ENCODE measurements at regions not wholly inside any gene's neighbourhood (a gene's known extent, or its start where the extent isn't known, plus 50 kb on each side); places are given as distances from the start of the nearest gene placed in this dataset.

DNA sequence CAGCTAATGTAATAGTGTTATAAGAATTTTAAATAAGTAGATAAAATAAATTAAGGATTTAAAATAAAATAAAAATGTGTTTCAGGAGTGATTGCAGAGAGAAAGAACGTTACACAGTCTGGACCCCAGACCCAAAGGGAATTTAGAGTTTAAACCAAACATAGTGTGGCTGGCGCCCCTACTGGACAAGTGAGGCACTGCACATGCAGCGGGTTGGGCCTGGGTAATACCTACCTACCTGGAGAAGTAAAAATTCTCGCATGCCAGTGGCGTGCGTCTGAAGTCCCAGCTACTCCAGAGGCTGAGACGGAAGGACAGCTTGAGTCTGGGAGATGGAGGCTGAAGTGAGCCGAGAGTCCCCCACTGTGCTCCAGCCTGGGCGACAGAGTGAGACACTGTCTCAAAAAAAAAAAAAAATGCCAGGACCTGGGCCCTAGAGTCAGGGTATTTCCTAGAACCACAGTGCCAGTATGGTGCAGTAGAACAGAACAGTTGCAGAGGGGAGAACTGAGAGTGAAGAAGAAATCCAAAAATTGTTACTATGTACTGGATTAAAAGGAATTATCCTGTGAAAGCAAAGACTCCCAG is 71.4 kb upstream of the TCF21 start:
- DNase-seq = peak in 1 of 10 donors; percentile 56
- intact Hi-C loops (cut with DNase I) = no loop called here

DNA sequence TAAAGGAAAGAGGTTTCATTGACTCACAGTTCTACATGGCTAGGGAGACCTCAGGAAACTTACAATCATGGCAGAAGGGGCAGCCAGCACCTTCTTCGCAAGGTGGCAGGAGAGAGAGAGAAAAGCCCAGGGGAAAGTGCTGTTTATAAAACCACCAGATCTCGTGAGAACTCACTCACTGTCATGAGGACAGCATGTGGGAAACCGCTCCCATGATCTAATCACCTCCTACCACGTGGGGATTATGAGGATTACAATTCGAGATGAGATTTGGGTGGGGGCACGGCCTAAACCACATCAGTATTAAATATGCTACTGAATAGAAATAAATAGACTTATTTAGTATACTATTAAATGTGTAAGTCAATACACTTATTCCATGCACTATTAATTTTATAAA is 70.6 kb upstream of the TCF21 start:
- no peak for DNase-seq
- intact Hi-C loops (cut with DNase I) = no loop called here

GRCh38 chr6:133820208-133820607 is 68.7 kb upstream of the TCF21 start:
- no peak for DNase-seq
- intact Hi-C loops (cut with DNase I) = no loop called here

GRCh38 chr6:133827766-133828165 is 61.1 kb upstream of the TCF21 start:
- no peak for DNase-seq
- intact Hi-C loops (cut with DNase I) = no loop called here

- no peak for DNase-seq
Observed at GRCh38 chr6:133833949-133834359, 55.0 kb upstream of the TCF21 start.

DNA sequence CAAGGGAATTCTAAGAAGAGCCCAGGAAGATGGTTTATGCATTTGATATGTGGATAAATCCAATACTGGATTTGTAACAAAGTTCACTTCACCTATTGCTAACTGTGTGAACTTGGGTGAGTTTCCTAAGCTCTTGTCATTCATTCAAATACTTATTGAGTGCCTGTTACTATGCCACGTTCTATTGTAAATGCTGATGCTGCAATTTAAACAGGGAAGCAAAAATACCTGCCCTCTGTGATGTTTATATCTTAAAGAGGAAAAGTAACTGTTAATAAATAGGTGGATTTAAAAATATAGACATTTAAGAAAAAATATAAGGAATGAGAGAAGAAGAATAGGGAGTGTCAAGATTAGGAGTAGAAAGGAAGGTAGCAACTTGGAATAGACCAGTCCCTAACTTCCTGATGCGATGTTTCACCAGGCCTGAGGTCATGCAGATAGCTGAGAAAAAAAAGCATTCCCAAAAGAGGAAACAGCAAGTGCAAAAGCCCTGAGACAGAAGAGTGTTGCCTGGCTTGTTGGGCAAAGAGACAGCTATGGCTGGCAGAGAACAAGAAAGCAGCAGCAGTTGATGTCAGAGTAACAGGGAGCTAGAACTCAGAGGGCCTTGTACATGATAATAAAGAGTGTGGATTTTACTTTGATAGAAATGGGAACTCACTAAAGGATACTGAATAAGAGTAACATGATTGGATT is 54.3 kb upstream of the TCF21 start:
- intact Hi-C loops (cut with DNase I) = no loop called here
- no peak for DNase-seq

More at GRCh38 chr6:133833949-133834359, 55.0 kb upstream of the TCF21 start:
- intact Hi-C loops (cut with DNase I) = no loop called here

GRCh38 chr6:133835901-133836300 is 53.0 kb upstream of the TCF21 start:
- intact Hi-C loops (cut with DNase I) = no loop called here
- DNase-seq = no peak

DNA sequence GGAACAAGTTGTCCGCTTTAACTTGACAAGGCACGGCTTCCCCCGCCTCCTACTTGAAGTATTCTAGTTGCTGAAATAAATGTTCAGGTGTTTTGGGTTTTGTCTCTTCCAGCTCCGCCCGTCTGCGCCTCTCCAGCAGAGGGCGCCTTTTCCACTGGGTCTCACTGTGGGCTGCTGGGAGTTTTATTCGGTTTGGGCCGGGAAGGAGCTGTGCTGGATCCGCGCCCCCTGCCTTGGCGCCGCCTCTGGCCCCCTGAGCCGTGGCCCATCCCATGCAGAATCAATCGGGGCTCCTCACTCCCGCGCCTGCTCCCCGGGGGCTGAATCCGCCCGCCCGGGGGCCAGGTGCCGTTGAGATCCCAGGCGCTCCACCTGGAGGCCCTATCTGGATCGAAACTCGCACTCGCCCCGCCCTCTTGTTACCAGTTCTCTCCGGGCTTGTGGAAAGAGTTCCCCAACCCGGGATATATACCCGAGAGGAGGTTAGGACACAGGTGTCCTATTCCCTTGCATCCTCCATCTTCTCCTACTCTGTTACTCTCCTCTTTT is 51.0 kb upstream of the TCF21 start:
- peak in 4 of 10 donors; percentile 20 to 70 (median 58) for DNase-seq
- intact Hi-C loops (cut with DNase I) = no loop called here
